ENCODE measurements at regions not wholly inside any gene's neighbourhood (a gene's known extent, or its start where the extent isn't known, plus 50 kb on each side); places are given as distances from the start of the nearest gene placed in this dataset.

DNA sequence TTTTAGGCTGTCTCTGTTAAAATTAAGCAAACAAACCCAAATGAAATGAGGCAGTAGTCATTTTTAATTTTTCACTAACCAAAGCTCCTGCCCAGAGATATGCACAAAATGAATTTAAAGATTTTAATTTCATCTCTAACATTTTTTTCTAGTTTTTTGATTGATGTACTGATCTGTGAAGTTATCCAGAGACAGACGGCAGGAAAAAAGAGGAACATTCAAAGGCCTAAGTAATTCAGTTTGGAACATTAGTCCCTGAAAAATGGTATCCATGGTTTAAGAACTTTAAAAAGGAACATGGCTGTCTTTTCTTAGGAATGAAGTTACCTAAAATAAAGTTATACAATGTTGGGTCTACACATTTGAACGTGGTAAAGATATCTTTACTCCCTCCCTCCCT lies 498.8 kb upstream of the LMO3 start:
- no peak overlapping the region for H3K4me2 ChIP-seq (ENCODE audit: low read length)
- H3K27ac ChIP-seq (ENCODE audit: low read depth, low read length), result no peak overlapping the region
- no peaks in the 10 kb centered on the region for H3K9me2 ChIP-seq (replicated peaks; ENCODE audit: control insufficient read depth, low read length)
- H3K79me2 ChIP-seq (ENCODE audit: control insufficient read depth, low read length), result no peaks in the 10 kb centered on the region
- H3K9me3 ChIP-seq (ENCODE audit: control insufficient read depth, insufficient read depth, low read length), result no peaks in the 10 kb centered on the region
- no peaks in the 10 kb centered on the region for H3K36me3 ChIP-seq (ENCODE audit: control insufficient read depth, low read length)
- TF ChIP-seq EZH2phosphoT487 (IDR thresholded peaks at IDR 0.05; ENCODE audit: borderline replicate concordance, low read length), result no peak
- TF ChIP-seq, protein P1, sequence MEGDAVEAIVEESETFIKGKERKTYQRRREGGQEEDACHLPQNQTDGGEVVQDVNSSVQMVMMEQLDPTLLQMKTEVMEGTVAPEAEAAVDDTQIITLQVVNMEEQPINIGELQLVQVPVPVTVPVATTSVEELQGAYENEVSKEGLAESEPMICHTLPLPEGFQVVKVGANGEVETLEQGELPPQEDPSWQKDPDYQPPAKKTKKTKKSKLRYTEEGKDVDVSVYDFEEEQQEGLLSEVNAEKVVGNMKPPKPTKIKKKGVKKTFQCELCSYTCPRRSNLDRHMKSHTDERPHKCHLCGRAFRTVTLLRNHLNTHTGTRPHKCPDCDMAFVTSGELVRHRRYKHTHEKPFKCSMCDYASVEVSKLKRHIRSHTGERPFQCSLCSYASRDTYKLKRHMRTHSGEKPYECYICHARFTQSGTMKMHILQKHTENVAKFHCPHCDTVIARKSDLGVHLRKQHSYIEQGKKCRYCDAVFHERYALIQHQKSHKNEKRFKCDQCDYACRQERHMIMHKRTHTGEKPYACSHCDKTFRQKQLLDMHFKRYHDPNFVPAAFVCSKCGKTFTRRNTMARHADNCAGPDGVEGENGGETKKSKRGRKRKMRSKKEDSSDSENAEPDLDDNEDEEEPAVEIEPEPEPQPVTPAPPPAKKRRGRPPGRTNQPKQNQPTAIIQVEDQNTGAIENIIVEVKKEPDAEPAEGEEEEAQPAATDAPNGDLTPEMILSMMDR (IDR thresholded peaks at IDR 0.05; ENCODE audit: low read depth, low read length, poor library complexity, severe bottlenecking), result no peak
- no peaks in the 10 kb centered on the region for H3F3A ChIP-seq (ENCODE audit: control insufficient read depth, insufficient read depth)
- no peaks in the 10 kb centered on the region for H4K20me1 ChIP-seq (ENCODE audit: control insufficient read depth, insufficient read depth, low read depth, low read length)
- H3K27me3 ChIP-seq (ENCODE audit: control insufficient read depth, low read length), result no peaks in the 10 kb centered on the region
- peaks cover 13% of the 10 kb centered on the region for H3K4me1 ChIP-seq (ENCODE audit: control insufficient read depth, low read length)
- no peak overlapping the region for H3K4me3 ChIP-seq (ENCODE audit: low read length)

DNA sequence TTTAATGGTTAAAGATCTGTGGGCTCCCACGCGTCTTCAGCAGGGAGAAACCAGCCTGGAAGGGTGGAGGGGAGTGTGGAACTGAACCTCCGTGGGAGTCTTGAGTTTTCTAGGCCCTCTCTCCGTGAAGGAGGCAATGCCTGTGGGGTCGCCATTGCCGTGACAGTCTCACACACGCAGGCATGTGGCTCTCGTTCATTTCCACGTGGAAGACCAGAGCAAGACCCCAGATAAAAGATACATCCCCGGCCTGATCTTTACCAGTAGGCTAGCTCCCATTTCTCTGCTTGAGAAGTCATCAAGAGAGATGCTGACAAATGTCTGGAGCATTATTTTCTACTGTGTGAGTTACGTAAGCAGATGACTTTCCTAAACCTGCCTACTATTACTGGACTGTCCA lies 491.7 kb upstream of the LMO3 start:
- H3K9me3 ChIP-seq (ENCODE audit: control insufficient read depth, insufficient read depth, low read length), result no peaks in the 10 kb centered on the region
- H4K20me1 ChIP-seq (ENCODE audit: control insufficient read depth, insufficient read depth, low read depth, low read length), result no peaks in the 10 kb centered on the region
- TF ChIP-seq EZH2phosphoT487 (IDR thresholded peaks at IDR 0.05; ENCODE audit: borderline replicate concordance, low read length), result no peak
- TF ChIP-seq, protein P1 (IDR thresholded peaks at IDR 0.05; ENCODE audit: low read depth, low read length, poor library complexity, severe bottlenecking), result no peak
- H3K4me2 ChIP-seq (ENCODE audit: low read length), result no peak overlapping the region
- H3K79me2 ChIP-seq (ENCODE audit: control insufficient read depth, low read length), result no peaks in the 10 kb centered on the region
- H3K36me3 ChIP-seq (ENCODE audit: control insufficient read depth, low read length), result no peaks in the 10 kb centered on the region
- H3F3A ChIP-seq (ENCODE audit: control insufficient read depth, insufficient read depth), result no peaks in the 10 kb centered on the region
- no peaks in the 10 kb centered on the region for H3K9me2 ChIP-seq (replicated peaks; ENCODE audit: control insufficient read depth, low read length)
- H3K27me3 ChIP-seq (ENCODE audit: control insufficient read depth, low read length), result no peaks in the 10 kb centered on the region
- H3K4me1 ChIP-seq (ENCODE audit: control insufficient read depth, low read length), result no peaks in the 10 kb centered on the region
- H3K4me3 ChIP-seq (ENCODE audit: low read length), result no peak overlapping the region
- no peak overlapping the region for H3K27ac ChIP-seq (ENCODE audit: low read depth, low read length)

DNA sequence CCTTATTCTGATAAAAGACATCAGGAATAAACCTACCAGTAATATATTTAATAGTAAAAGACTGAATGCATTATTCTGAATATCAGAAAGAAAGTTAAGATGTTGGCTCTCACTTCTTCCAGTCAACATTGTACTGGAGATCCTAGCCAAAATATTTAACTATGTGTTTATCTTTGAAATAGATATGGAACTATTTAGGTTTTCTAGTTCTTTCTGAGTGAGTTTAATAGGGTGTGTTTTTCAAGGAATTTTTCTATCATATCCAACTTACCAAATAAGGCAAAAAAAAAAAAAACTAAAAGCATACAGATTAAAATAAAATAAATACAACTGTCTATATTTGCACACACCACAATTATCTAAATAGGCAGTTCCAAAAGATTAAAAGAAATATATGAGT lies 478.9 kb upstream of the LMO3 start:
- TF ChIP-seq EZH2phosphoT487 (IDR thresholded peaks at IDR 0.05; ENCODE audit: borderline replicate concordance, low read length), result no peak
- TF ChIP-seq, protein P1 (IDR thresholded peaks at IDR 0.05; ENCODE audit: low read depth, low read length, poor library complexity, severe bottlenecking), result no peak
- no peaks in the 10 kb centered on the region for H3K9me3 ChIP-seq (ENCODE audit: control insufficient read depth, insufficient read depth, low read length)
- H3K4me1 ChIP-seq (ENCODE audit: control insufficient read depth, low read length), result no peaks in the 10 kb centered on the region
- H4K20me1 ChIP-seq (ENCODE audit: control insufficient read depth, insufficient read depth, low read depth, low read length), result no peaks in the 10 kb centered on the region
- H3K36me3 ChIP-seq (ENCODE audit: control insufficient read depth, low read length), result no peaks in the 10 kb centered on the region
- H3F3A ChIP-seq (ENCODE audit: control insufficient read depth, insufficient read depth), result no peaks in the 10 kb centered on the region
- H3K4me3 ChIP-seq (ENCODE audit: low read length), result no peak overlapping the region
- no peak overlapping the region for H3K4me2 ChIP-seq (ENCODE audit: low read length)
- no peaks in the 10 kb centered on the region for H3K9me2 ChIP-seq (replicated peaks; ENCODE audit: control insufficient read depth, low read length)
- no peaks in the 10 kb centered on the region for H3K79me2 ChIP-seq (ENCODE audit: control insufficient read depth, low read length)
- H3K27ac ChIP-seq (ENCODE audit: low read depth, low read length), result no peak overlapping the region
- H3K27me3 ChIP-seq (ENCODE audit: control insufficient read depth, low read length), result no peaks in the 10 kb centered on the region
